Peyer's patch (tissue), 4 donors: ENCODE measurements at regions not wholly inside any gene's neighbourhood (a gene's known extent, or its start where the extent isn't known, plus 50 kb on each side); places are given as distances from the start of the nearest gene placed in this dataset.

ENCODE experiments used
- CTCF ChIP-seq, 6 experiments: fragments of 450-650 bp in 4 of 6; fragments of 200-600 bp in 2 of 6; sonication (generic) in 1 of 6; IDR thresholded peaks; one replicate each; pipeline ENCODE4 v1.5.1; 2017 to 2019; ENCODE audit warnings: antibody characterized with exemption in 6 of 6, mild to moderate bottlenecking in 3 of 6, moderate library complexity in 1 of 6
- POLR2A ChIP-seq, 2 donors: fragments of 450-650 bp; IDR thresholded peaks; one replicate each; pipeline ENCODE4 v1.5.1; 2017; ENCODE audit warnings: antibody characterized with exemption in 2 of 2, mild to moderate bottlenecking in 2 of 2, moderate library complexity in 2 of 2

DNA sequence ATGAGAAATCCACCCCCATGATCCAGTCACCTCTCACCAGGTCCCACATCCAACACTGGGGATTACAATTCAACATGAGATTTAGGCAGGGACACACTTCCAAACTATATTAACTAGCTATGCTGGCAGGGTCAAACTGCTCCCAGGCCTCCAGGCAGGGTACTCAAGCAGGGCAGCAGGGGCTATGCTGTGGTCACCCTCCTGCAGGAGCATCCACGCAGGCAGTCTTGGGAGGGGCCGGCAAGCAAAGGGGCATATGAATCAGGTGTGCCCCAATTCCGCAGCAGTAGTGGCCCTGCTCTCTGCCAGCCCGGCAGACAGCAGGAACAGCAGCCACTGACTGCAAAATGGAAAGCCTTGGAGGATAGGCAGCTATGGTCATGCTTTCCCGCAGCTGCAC, 74.6 kb upstream of the PRDX4 start:
- no peak for TF ChIP-seq CTCF (IDR thresholded peaks at IDR 0.05)
- TF ChIP-seq POLR2A (IDR thresholded peaks at IDR 0.05): no peak
